Breast epithelium (tissue), 3 donors: ENCODE measurements at regions not wholly inside any gene's neighbourhood (a gene's known extent, or its start where the extent isn't known, plus 50 kb on each side); places are given as distances from the start of the nearest gene placed in this dataset.

Experiments
- POLR2A ChIP-seq: fragments of 450-650 bp; IDR thresholded peaks from one replicate; pipeline ENCODE4 v1.6.1; 2016; ENCODE audit warnings: antibody characterized with exemption, mild to moderate bottlenecking, moderate library complexity
- TF ChIP-seq, protein P1 (sequence below), 3 donors: fragments of 450-650 bp; IDR thresholded peaks; one replicate each; pipeline ENCODE4 v1.5.1; 2016 to 2017; ENCODE audit warnings: antibody characterized with exemption in 3 of 3, mild to moderate bottlenecking in 3 of 3, moderate library complexity in 3 of 3

DNA sequence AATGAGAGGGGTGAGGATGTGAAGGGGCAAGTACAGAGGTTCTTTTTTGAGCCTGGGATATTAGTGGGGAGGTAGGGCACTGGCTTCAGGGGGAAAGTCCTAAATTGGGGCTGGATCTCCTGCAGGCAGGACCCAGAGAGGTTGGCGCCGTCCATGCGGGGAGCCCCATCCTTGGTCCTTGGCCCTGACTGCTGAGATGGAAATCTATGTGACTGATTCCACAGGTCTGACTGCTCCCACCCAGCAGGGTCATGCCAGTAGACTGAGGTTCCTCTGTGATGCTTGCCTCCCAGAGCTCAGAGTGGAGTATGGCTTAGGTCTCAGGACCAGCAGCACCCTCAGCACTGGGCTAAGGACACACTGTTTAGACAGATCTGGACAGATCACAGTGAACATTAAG lies 988.6 kb upstream of the TMEM132C start:
- TF ChIP-seq, protein P1, sequence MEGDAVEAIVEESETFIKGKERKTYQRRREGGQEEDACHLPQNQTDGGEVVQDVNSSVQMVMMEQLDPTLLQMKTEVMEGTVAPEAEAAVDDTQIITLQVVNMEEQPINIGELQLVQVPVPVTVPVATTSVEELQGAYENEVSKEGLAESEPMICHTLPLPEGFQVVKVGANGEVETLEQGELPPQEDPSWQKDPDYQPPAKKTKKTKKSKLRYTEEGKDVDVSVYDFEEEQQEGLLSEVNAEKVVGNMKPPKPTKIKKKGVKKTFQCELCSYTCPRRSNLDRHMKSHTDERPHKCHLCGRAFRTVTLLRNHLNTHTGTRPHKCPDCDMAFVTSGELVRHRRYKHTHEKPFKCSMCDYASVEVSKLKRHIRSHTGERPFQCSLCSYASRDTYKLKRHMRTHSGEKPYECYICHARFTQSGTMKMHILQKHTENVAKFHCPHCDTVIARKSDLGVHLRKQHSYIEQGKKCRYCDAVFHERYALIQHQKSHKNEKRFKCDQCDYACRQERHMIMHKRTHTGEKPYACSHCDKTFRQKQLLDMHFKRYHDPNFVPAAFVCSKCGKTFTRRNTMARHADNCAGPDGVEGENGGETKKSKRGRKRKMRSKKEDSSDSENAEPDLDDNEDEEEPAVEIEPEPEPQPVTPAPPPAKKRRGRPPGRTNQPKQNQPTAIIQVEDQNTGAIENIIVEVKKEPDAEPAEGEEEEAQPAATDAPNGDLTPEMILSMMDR (IDR thresholded peaks at IDR 0.05), result no peak
- TF ChIP-seq POLR2A, result no peak
